ENCODE measurements at regions not wholly inside any gene's neighbourhood (a gene's known extent, or its start where the extent isn't known, plus 50 kb on each side); places are given as distances from the start of the nearest gene placed in this dataset.
"Not testable (repeated sequence)": the region's sequence is repeated elsewhere in the genome, so short reads cannot be mapped to it uniquely, and the experiment has no call there.

GRCh38 chr5:62041156-62041756 is 264.8 kb upstream of the KIF2A start:
- DNase-seq (ENCODE audit: low spot score): no peak

DNA sequence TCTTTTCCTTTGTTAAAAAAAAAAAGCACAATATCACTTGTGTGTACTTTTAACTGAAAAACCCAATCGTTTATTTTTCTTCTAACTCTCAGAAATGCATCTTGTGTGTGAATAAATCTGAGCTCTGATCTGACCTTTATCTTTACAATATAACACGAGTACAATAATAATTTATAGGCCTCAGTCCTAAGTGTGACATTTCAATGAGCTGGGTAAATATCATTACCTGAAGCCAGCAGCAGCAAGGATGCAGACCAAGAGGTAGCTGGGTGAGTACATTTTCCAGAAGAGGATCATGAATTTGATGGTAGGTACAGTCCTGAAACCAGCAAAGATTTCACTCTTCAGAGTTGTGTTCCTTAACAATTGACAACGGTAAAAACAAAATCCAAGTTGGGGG is 264.0 kb upstream of the KIF2A start:
- no peak for DNase-seq (ENCODE audit: low spot score)

DNA sequence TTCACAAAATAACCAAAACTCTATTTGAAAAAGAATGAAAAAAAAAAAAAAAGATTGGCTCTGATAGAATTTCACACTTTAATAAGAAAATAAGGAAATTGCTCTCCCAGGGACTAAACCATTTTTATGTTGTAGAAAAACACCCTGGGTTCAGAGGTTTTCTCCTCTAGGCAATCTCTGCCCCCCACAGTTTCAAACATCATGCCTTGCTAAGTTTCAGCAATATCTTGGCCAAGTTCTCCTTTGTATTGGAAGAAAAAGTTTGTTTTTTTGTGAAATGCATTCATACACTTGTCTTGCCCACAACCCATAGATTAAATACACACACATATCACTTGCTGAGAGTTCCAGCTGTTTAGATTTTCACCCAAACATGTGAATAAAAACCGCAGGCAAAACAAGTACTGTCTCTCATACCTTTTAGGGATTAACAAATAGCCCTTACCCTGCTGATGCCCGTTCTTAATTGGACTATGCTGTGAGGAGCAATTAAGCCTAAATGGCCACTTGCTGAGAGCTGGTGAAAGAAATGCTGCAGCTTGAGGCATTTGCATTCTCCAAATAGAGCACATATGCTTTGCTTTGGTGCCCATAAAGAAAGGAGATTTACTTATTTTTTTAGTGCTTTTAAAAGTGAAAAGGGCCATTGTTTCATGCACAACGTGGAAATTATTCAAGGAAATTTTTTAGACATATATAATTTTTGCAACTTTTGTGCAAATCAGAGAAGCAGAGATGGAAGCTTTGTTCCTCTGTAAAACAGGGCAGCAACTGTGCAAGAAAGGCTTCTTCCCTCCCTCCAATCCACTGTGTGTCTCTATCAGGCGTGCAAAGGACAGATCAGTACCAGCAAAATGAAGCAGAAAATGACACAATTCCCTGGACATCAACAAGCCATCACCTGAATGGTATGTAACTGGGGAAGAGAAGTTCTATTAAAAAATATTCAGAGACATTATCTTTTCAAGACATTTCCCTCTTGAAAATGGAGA is 262.4 kb upstream of the KIF2A start:
- no peak for DNase-seq (ENCODE audit: low spot score)

GRCh38 chr5:62044989-62045388 is 261.0 kb upstream of the KIF2A start:
- no peak for DNase-seq (ENCODE audit: low spot score)

- DNase-seq (ENCODE audit: low spot score): no peak
These were observed 259.8 kb upstream of the KIF2A start for GRCh38 chr5:62046191-62046590.

GRCh38 chr5:62051747-62052146 is 254.3 kb upstream of the KIF2A start:
- no peak for DNase-seq (ENCODE audit: low spot score)

DNA sequence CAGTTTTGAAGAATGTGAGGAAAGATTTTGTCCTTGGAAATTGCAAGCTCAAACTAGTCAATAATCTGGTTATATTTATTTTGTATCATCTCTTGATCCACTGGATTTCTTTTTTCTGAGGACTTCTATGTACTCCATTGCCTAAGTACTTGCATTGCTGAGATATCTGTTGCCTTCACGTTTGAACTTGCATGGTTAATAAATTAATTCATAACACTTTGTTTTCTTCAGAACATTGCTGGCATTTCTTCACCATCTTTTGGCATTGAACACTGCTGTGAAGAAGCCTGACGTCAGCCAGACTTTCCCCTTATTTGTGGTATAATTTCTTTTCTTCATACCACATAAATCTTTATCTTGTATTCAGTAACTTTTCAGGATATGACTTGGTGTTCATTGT is 246.0 kb upstream of the KIF2A start:
- no peak for DNase-seq (ENCODE audit: low spot score)

DNA sequence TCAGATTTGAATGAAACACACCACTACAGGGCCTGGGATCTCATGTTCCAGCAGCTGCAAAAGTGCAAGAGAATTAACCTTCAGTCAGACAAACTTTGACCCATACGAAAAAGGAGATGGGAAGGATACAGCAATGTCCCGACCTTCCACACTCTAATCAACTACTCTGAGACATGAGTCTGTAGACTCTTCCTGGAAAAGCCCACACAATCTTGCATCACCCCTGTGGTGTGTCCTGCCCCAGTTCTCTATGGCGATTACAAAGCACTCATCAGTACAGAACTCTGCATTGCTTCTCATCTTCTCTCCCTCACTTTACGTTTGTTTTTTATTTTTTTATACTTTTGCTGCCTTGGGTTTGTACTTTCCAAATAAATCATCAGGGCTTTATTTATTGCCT is 241.0 kb upstream of the KIF2A start:
- DNase-seq (ENCODE audit: low spot score): no peak

DNA sequence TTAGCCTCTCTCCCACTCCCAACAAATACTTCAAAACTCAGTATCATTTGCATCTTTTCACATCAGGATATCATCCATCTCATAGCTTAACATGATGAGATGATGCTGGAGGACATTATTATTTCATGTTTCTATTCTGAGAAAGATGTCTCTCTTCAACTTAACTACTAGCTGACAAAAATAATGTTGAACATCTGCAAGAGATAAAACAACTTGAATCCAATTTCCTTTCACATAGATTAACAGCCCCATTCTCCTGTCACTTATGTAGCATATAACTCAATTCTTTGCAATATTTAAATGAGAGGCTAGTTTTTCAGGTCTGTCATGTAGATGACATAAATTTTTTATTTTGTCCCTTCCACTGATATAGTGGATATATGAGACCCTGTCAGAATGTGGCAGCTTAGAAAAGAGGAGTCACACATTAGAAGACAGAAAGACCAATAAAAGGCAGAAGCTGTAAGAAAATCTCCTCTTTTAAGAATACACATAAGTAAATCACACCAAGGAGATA is 239.2 kb upstream of the KIF2A start:
- no peak for DNase-seq (ENCODE audit: low spot score)

DNA sequence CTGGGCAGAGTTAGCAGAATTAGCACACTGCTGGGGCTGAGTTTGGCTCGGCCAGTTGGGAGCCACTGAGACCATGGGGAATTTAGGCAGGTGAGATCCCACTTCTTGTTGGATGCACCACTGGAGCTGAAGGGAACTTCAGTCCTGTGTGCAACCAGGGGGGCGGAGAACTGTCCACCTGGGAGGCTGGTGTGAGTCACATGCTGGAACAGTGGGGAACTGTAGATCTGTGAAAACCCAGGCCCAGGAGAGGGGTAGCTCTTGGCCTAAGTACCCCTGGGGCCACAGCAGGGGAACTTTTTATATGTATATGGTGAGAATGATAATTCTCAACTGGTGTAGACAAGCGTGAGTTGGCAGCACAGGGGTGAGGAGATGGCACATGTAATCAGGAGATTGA is 237.5 kb upstream of the KIF2A start:
- no peak for DNase-seq (ENCODE audit: low spot score)

DNA sequence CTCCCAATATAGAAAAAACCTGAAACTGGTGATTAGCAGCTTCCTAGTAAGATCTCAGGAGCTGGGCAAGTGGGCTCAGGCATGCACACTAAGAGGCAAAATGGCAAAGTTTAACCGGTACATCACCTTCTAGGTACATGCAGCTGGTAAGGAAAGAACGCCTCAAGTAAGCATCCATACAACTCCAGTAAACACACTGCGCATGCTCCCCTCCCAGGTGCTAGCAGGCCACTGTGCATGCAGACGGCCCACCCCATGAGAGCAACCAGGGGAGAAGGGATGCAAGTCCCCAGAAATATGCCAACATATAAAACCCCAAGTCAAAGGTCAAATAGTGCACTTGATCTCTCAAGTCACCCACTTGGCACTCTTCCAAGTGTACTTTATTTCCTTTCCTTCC is 228.6 kb upstream of the KIF2A start:
- no peak for DNase-seq (ENCODE audit: low spot score)

GRCh38 chr5:62077823-62078550 is 228.0 kb upstream of the KIF2A start:
- no peak for DNase-seq (ENCODE audit: low spot score)

DNA sequence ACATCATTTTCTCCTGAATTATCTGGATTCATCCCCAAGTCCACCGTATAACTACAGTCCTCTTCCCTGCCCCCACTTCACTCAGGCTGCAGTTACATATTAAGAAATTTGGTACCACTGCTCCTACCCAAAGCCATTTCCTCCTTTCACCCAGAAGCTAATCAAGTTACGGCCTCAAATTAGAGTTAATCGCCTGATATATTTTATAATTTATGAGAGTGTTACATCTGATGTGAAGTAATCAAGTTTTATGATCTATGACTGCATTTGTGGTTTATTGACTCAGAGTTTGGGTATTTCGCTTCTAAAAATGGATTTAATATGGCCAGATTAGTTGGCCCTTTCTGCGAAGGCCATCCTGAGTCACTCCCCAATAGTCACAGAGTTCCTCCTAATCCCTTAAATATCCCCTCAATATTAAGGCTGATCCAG is 223.6 kb upstream of the KIF2A start:
- no peak for DNase-seq (ENCODE audit: low spot score)

DNA sequence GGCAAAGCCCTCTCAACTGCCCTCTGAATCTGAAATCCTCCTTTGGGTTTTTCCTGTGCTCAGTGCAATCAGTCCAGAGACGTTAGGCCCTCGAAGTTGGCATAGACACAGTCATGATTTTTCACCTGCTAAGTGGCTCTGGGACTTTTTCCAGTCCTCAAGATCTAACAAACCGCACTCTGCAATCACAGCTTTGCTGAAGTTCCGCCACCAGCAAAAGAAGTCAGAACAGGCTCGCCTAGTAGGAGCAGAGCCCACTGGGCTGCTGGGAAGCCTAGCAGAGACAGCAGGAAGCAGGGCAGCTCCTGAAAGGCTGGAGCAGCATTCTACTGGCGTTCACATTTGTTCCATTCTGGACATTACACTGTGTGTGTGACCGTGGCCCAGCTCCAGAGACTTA is 222.8 kb upstream of the KIF2A start:
- DNase-seq (ENCODE audit: low spot score): no peak

DNA sequence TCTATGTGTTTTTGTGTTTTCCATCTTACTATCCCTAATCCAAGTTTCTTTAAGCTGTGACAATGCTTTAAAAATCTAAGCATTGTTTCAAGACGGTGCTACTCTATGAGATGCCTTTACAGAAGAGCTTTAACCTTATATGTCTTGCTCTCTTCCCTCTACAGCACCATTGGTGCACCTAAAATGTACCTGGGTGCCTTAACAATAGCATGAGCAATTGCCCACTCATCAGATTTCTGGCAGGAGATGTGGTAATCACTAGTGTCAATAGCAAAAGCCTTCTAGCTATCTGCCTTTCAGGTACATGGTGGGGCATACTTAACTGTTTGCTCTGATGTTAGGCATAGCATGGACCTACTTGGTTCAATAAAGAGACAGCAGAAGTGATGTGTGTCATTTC is 222.3 kb upstream of the KIF2A start:
- no peak for DNase-seq (ENCODE audit: low spot score)

GRCh38 chr5:62084391-62084790 is 221.6 kb upstream of the KIF2A start:
- DNase-seq (ENCODE audit: low spot score): no peak

DNA sequence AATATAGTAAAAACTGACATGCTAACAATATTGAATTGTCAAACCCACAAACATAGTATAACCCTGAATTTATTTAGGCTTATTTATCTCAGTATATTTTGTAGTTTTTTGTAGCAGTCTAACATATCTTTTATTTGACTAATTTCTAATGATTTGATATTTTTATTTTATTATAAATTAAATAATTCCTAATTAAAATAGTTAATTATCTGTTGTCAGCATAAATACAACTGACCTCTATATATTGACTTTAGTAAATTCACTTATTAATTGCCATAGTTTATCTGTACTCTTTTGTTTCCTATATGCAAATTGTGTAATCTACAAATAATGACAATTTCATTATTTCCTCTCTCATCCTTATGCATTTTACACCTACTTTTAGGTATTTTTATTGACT is 215.1 kb upstream of the KIF2A start:
- DNase-seq (ENCODE audit: low spot score): no peak

- DNase-seq (ENCODE audit: low spot score): no peak
These were observed 212.6 kb upstream of the KIF2A start for GRCh38 chr5:62093411-62093810.

- no peak for DNase-seq (ENCODE audit: low spot score)
These were observed 212.0 kb upstream of the KIF2A start for GRCh38 chr5:62093976-62094375.

DNA sequence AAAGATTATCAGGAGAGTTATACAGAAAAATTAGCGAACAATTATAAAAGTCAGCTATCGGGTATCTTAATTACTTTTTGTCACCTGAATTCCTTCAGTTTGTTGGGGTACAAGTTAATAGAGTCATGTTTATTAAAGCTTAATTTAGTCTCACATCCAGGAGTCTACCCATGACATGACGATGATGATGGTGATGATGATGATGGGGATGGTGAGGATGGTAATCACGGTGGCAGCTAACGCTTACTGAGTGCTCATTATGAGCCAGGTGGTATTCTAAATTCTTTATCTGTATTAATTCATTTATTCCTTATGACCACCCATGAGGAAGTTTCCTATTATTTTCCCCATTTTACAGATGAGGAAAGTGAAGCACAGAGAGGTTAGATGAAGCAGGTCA is 208.6 kb upstream of the KIF2A start:
- DNase-seq (ENCODE audit: low spot score): no peak

- no peak for DNase-seq (ENCODE audit: low spot score)
These were observed 205.8 kb upstream of the KIF2A start for GRCh38 chr5:62100201-62100600.

DNA sequence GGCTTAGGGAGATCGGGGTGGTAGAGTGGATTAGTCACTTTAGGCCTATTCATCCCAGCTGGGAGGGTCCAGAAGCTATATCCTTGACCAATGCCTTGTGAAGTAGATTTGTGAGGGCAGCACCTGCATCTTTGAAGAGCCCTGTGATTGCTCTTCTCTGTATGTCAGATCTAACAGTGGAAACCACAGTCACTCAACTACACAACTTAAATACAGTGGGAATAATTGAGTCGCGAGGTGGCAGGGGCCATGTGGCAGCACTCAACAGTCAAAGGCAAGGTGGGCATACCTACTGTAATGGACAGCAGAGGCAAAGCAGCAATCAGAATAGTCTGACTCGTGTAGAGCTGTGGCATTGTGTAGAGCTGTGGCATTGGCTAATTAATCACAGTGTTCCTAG is 202.1 kb upstream of the KIF2A start:
- DNase-seq (ENCODE audit: low spot score): not testable (repeated sequence)

DNA sequence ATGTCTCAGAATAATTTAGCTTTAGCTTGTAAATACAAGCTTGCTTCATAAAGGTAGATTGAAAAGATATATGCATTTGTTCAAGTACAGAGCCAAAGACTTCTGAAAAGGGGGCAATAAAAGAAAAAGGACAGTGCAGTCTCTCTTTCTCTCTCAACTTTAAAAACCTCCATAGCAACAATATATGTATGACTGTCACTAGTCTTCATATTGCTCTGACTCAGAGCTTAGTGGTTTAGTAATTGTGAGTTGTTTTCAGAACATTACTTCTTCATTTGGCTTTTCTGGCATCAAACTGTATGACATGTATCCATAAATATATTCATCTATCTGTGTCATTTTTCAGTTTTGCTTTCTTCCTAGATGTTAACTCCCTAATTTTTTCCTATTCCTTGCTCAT is 194.6 kb upstream of the KIF2A start:
- DNase-seq (ENCODE audit: low spot score): no peak
